HG03469 (cell line): ENCODE measurements at regions not wholly inside any gene's neighbourhood (a gene's known extent, or its start where the extent isn't known, plus 50 kb on each side); places are given as distances from the start of the nearest gene placed in this dataset.
"Not testable (repeated sequence)": the region's sequence is repeated elsewhere in the genome, so short reads cannot be mapped to it uniquely, and the experiment has no call there.

Experiments used
- ATAC-seq: cut with Tn5 transposase; IDR thresholded peaks from one replicate; pipeline ENCODE4 v1.9.1; 2021; ENCODE audit warnings: mild to moderate bottlenecking, moderate library complexity, moderate number of reproducible peaks; ENCODE audit not compliant: unreplicated experiment

DNA sequence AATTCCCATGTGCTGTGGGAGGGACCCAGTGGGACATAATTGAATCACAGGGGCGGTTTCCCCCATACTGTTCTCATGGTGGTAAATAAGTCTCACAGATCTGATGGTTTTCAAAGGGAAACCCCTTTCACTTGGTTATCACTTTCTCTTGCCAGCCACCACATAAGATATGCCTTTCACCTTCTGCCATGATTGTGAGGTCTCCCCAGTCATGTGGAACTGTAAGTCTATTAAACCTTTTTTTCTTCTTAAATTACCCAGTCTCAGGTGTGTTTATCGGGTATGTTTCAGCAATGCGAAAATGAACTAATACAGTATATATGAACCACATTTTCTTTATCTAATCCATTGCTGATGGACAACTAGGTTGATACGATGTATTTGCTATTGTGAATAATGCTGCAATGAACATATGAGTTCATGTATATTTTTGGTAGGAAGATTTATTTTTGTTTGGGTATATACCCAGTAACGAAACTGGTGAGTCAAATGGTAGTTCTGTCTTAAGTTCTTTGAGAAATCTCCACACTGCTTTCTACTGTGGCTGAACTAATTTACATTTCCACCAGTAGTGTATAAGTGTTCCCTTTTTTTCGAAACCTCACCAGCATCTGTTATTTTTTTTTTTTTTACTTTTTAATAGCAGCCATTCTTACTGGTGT lies 70.0 kb upstream of the HGF start:
- ATAC-seq, result peak; percentile 95

DNA sequence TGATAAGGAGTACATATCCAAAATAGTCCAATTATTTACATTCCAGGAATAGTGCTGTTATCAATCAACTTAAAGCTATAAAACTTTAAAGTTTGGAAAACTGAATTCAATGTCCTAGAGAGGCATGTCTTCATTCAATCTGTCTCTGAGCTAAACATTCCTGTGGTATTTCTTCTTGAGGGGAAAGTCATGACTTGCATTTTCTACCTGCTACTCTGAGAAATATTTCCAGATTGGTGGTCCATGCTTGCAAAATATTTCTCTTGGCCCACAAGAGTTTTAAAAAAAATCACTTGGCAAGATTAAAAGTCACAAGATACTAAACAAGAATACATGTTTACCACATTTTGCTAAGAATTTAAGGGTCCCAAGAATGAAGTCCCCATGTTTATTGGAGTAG lies 63.6 kb upstream of the HGF start:
- no peak for ATAC-seq

DNA sequence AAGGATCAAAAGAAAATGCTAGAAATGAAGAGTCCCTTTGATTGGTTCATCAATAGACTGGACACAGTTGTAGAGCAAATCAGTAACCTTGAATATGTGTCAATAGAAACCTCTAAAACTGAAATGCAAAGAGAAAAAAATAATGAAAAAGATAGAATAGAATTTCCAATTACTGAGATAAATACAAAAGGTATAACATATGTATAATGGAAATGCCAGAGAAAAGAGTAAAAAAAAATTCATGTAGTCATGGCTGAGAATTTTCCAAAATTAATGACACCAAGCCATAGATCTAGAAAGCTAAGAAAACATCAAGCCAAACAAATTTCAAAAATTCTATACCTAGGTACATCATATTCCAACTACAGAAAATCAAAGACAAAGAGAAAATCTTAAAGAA lies 62.0 kb upstream of the HGF start:
- ATAC-seq, result no peak

GRCh38 chr7:81829511-81829910 lies 59.7 kb upstream of the HGF start:
- ATAC-seq, result not testable (repeated sequence)

- ATAC-seq, result no peak
Measured at GRCh38 chr7:81822811-81823210, 53.0 kb upstream of the HGF start.

- no peak for ATAC-seq
Measured at GRCh38 chr7:81819861-81820260, 50.0 kb upstream of the HGF start.
